GM23338 (cell line): ENCODE measurements at regions not wholly inside any gene's neighbourhood (a gene's known extent, or its start where the extent isn't known, plus 50 kb on each side); places are given as distances from the start of the nearest gene placed in this dataset.
A peak's percentile ranks its signal among the peaks of the same experiment; 100 is the strongest.

Experiments
- ATAC-seq: fragments of 200-7000 bp; cut with Tn5 transposase; 3 replicates; pipeline ENCODE4 v1.9.1; 2020
- DNase-seq: peaks from one replicate; pipeline ENCODE4 v3.0.0-alpha.2; 2015; ENCODE audit warnings: low spot score
- H2AFZ ChIP-seq: fragments of 200-600 bp; sonication (generic); 2 replicates; pipeline ENCODE4 v1.8.0; 2016; ENCODE audit warnings: antibody characterized with exemption, mild to moderate bottlenecking, moderate library complexity
- H3F3A ChIP-seq: fragments of 200-600 bp; sonication (generic); replicated peaks from 2 replicates; pipeline ENCODE4 v1.8.0; 2017; ENCODE audit warnings: antibody characterized with exemption, mixed run types, low read depth
- H3K27ac ChIP-seq: fragments of 200-600 bp; sonication (generic); 2 replicates; pipeline ENCODE4 v1.6.1; 2016; ENCODE audit warnings: low read depth
- H3K27me3 ChIP-seq: fragments of 200-600 bp; sonication (generic); 2 replicates; pipeline ENCODE4 v1.8.0; 2016; ENCODE audit warnings: mild to moderate bottlenecking, mixed run types, moderate library complexity; ENCODE audit not compliant: insufficient read depth
- H3K36me3 ChIP-seq: fragments of 200-600 bp; sonication (generic); 2 replicates; pipeline ENCODE4 v1.8.0; 2016; ENCODE audit warnings: mild to moderate bottlenecking; ENCODE audit not compliant: insufficient read depth
- H3K4me1 ChIP-seq: fragments of 200-600 bp; sonication (generic); 2 replicates; pipeline ENCODE4 v1.8.0; 2016; ENCODE audit warnings: mild to moderate bottlenecking, moderate library complexity; ENCODE audit not compliant: insufficient read depth
- H3K4me2 ChIP-seq: fragments of 200-600 bp; sonication (generic); 2 replicates; pipeline ENCODE4 v1.7.1; 2017; ENCODE audit warnings: mixed run types
- H3K4me3 ChIP-seq: fragments of 200-600 bp; sonication (generic); 2 replicates; pipeline ENCODE4 v1.6.1; 2016; ENCODE audit warnings: mixed run types
- H3K79me2 ChIP-seq: fragments of 200-600 bp; sonication (generic); replicated peaks from 2 replicates; pipeline ENCODE4 v1.8.0; 2017; ENCODE audit warnings: mild to moderate bottlenecking; ENCODE audit not compliant: insufficient read depth
- H3K9me2 ChIP-seq: fragments of 200-600 bp; sonication (generic); 2 replicates; pipeline ENCODE4 v1.8.0; 2017; ENCODE audit not compliant: insufficient read depth
- H4K20me1 ChIP-seq: fragments of 200-600 bp; sonication (generic); replicated peaks from 2 replicates; pipeline ENCODE4 v1.8.0; 2017; ENCODE audit warnings: mild to moderate bottlenecking; ENCODE audit not compliant: insufficient read depth
- H3K27ac Mint-ChIP-seq: 2 replicates; pipeline ENCODE4 v1.8.0; 2020; ENCODE audit warnings: inconsistent platforms, mild to moderate bottlenecking, moderate library complexity, mixed read lengths
- H3K27me3 Mint-ChIP-seq: 3 replicates; pipeline ENCODE4 v1.8.0; 2022; ENCODE audit warnings: low read depth, mild to moderate bottlenecking, moderate library complexity, mixed read lengths, inconsistent platforms; ENCODE audit not compliant: insufficient read depth, poor library complexity
- H3K36me3 Mint-ChIP-seq: 3 replicates; pipeline ENCODE4 v1.8.0; 2021; ENCODE audit warnings: low read depth, mild to moderate bottlenecking, inconsistent platforms, moderate library complexity, mixed read lengths
- H3K4me1 Mint-ChIP-seq: 3 replicates; pipeline ENCODE4 v1.8.0; 2020; ENCODE audit warnings: mild to moderate bottlenecking, inconsistent platforms, mixed read lengths
- H3K4me3 Mint-ChIP-seq: 3 replicates; pipeline ENCODE4 v1.8.0; 2021; ENCODE audit warnings: moderate library complexity, mild to moderate bottlenecking, inconsistent platforms, mixed read lengths
- H3K9me3 Mint-ChIP-seq: 3 replicates; pipeline ENCODE4 v1.8.0; 2020; ENCODE audit warnings: moderate library complexity, mild to moderate bottlenecking, inconsistent platforms, mixed read lengths
- CREB1 ChIP-seq: fragments of 250-450 bp; sonication (Bioruptor Pico); IDR thresholded peaks from 2 replicates; pipeline ENCODE4 v1.5.0; 2020; ENCODE audit warnings: low read depth, mild to moderate bottlenecking, moderate library complexity
- CTCF ChIP-seq, 2 experiments: fragments of 200-600 bp in 1 of 2; sonication (generic) in 1 of 2; conservative IDR thresholded peaks; 2 replicates each; pipeline versions ENCODE4 v1.5.1 to v1.6.1; 2016 to 2017; ENCODE audit warnings: antibody characterized with exemption in 2 of 2, low read depth in 2 of 2, mild to moderate bottlenecking in 2 of 2, moderate library complexity in 1 of 2
- ETS1 ChIP-seq: IDR thresholded peaks from 2 replicates; pipeline ENCODE4 v1.6.1; 2016; ENCODE audit warnings: antibody characterized with exemption
- EZH2 ChIP-seq: fragments of 200-600 bp; sonication (generic); IDR thresholded peaks from one replicate; pipeline ENCODE4 v1.8.0; 2017; ENCODE audit warnings: antibody characterized with exemption, mild to moderate bottlenecking, low read depth; ENCODE audit not compliant: unreplicated experiment
- JUNB ChIP-seq: IDR thresholded peaks from one replicate; pipeline ENCODE4 v1.6.1; 2016; ENCODE audit warnings: antibody characterized with exemption; ENCODE audit not compliant: unreplicated experiment
- NANOG ChIP-seq: IDR thresholded peaks from 2 replicates; pipeline ENCODE4 v1.6.1; 2016; ENCODE audit warnings: antibody characterized with exemption, borderline replicate concordance
- POLR2AphosphoS5 ChIP-seq: IDR thresholded peaks from 2 replicates; pipeline ENCODE4 v1.6.1; 2016; ENCODE audit warnings: antibody characterized with exemption, low read depth
- REST ChIP-seq: IDR thresholded peaks from one replicate; pipeline ENCODE4 v1.6.1; 2018; ENCODE audit warnings: antibody characterized with exemption; ENCODE audit not compliant: unreplicated experiment
- ZNF114 ChIP-seq: fragments of 250-450 bp; sonication (Bioruptor Pico); IDR thresholded peaks from 2 replicates; pipeline ENCODE4 v1.5.0; 2020; ENCODE audit warnings: mild to moderate bottlenecking, moderate library complexity
- ZNF331 ChIP-seq: fragments of 250-450 bp; sonication (Bioruptor Pico); IDR thresholded peaks from 2 replicates; pipeline ENCODE4 v1.5.0; 2020; ENCODE audit warnings: low read depth, mild to moderate bottlenecking, moderate library complexity

GRCh38 chr4:36601864-36602495 lies 320.6 kb downstream of the DTHD1 start:
- H3K27ac Mint-ChIP-seq: no peak overlapping the region
- H3K4me3 ChIP-seq: no peak overlapping the region
- peaks cover 7% of the 10 kb centered on the region; the same call in 1 of the 2 replicates for H3K4me1 ChIP-seq
- no peaks in the 10 kb centered on the region for H3K79me2 ChIP-seq
- no peaks in the 10 kb centered on the region for H3K27me3 Mint-ChIP-seq
- H3F3A ChIP-seq: no peaks in the 10 kb centered on the region
- no peaks in the 10 kb centered on the region for H4K20me1 ChIP-seq
- no peaks in the 10 kb centered on the region for H3K9me2 ChIP-seq
- ATAC-seq: no peak
- peak overlapping the region; percentile 68 for H2AFZ ChIP-seq
- H3K4me2 ChIP-seq: no peak overlapping the region
- H3K36me3 Mint-ChIP-seq: no peaks in the 10 kb centered on the region
- no peak for TF ChIP-seq REST
- peaks cover 5% of the 10 kb centered on the region; the same call in 1 of the 2 replicates for H3K36me3 ChIP-seq
- no peak overlapping the region for H3K4me3 Mint-ChIP-seq
- H3K27ac ChIP-seq: no peak overlapping the region
- H3K4me1 Mint-ChIP-seq: peaks cover 3% of the 10 kb centered on the region; the same call in 1 of the 3 replicates
- H3K27me3 ChIP-seq: no peaks in the 10 kb centered on the region
- peaks cover 2% of the 10 kb centered on the region; the same call in 1 of the 3 replicates for H3K9me3 Mint-ChIP-seq
- DNase-seq: no peak

- Mint-ChIP-seq H3K27ac (no peak overlapping the region), H3K27me3 (no peaks in the 10 kb centered on the region), H3K36me3 (peaks cover 4% of the 10 kb centered on the region; the same call in 1 of the 3 replicates), H3K4me3 (no peak overlapping the region), H3K4me1 (no peaks in the 10 kb centered on the region), H3K9me3 (peaks cover 10% of the 10 kb centered on the region)
- no peaks in the 10 kb centered on the region for H3K9me2 ChIP-seq
- H3F3A ChIP-seq: no peaks in the 10 kb centered on the region
- no peaks in the 10 kb centered on the region for H3K4me1 ChIP-seq
- no peaks in the 10 kb centered on the region for H3K27me3 ChIP-seq
- no peak overlapping the region for H3K27ac ChIP-seq
- DNase-seq: no peak
- H4K20me1 ChIP-seq: no peaks in the 10 kb centered on the region
- no peak overlapping the region for H3K4me2 ChIP-seq
- H3K36me3 ChIP-seq: peaks cover 5% of the 10 kb centered on the region; the same call in 1 of the 2 replicates
- no peak for ATAC-seq
- no peak overlapping the region for H2AFZ ChIP-seq
- no peaks in the 10 kb centered on the region for H3K79me2 ChIP-seq
- H3K4me3 ChIP-seq: no peak overlapping the region
- no peak for TF ChIP-seq NANOG
- TF ChIP-seq CREB1: no peak
- TF ChIP-seq ETS1: no peak
- no peak for TF ChIP-seq POLR2AphosphoS5
- TF ChIP-seq JUNB: no peak
- TF ChIP-seq ZNF114 (CRISPR knock-in tag): no peak
- no peak for TF ChIP-seq ZNF331 (CRISPR knock-in tag)
- TF ChIP-seq EZH2: no peak
- no peak for TF ChIP-seq CTCF (conservative IDR thresholded peaks at IDR 0.05; ENCODE audit: low read depth in 2 of 2)
- no peak for TF ChIP-seq REST
These were observed 328.2 kb downstream of the DTHD1 start for GRCh38 chr4:36609661-36610060.
